H9 (cell line): ENCODE measurements at regions not wholly inside any gene's neighbourhood (a gene's known extent, or its start where the extent isn't known, plus 50 kb on each side); places are given as distances from the start of the nearest gene placed in this dataset.

Source experiments
- DNase-seq: peaks from one replicate; pipeline ENCODE4 v3.0.0-alpha.2; 2017
- H2AFZ ChIP-seq: one replicate; pipeline ENCODE4 v1.6.1; 2013; ENCODE audit warnings: mild to moderate bottlenecking, low read length, control low read depth, moderate library complexity
- H2AK5ac ChIP-seq: 2 replicates; pipeline ENCODE4 v1.6.1; 2013; ENCODE audit warnings: low read length, control low read depth, mixed read lengths; ENCODE audit not compliant: insufficient read length
- H2BK120ac ChIP-seq: one replicate; pipeline ENCODE4 v1.6.1; 2013; ENCODE audit warnings: low read depth, mild to moderate bottlenecking, low read length, control low read depth, inconsistent platforms; ENCODE audit not compliant: poor library complexity, severe bottlenecking
- H2BK12ac ChIP-seq: 2 replicates; pipeline ENCODE4 v1.6.1; 2013; ENCODE audit warnings: low read length, control low read depth, mixed read lengths, low read depth; ENCODE audit not compliant: insufficient read length
- H2BK15ac ChIP-seq: 2 replicates; pipeline ENCODE4 v1.6.1; 2013; ENCODE audit warnings: low read depth, low read length, control low read depth
- H2BK20ac ChIP-seq: one replicate; pipeline ENCODE4 v1.6.1; 2013; ENCODE audit warnings: low read depth, mild to moderate bottlenecking, low read length, control low read depth, inconsistent platforms; ENCODE audit not compliant: poor library complexity, severe bottlenecking
- H2BK5ac ChIP-seq: 2 replicates; pipeline ENCODE4 v1.6.1; 2013; ENCODE audit warnings: low read length, control low read depth, mixed read lengths; ENCODE audit not compliant: insufficient read length
- H3K14ac ChIP-seq: 2 replicates; pipeline ENCODE4 v1.6.1; 2013; ENCODE audit warnings: low read length, control low read depth; ENCODE audit not compliant: insufficient read depth
- H3K18ac ChIP-seq: 2 replicates; pipeline ENCODE4 v1.6.1; 2013; ENCODE audit warnings: low read depth, mild to moderate bottlenecking, mixed read lengths, low read length, control low read depth; ENCODE audit not compliant: insufficient read length
- H3K23ac ChIP-seq: 2 replicates; pipeline ENCODE4 v1.6.1; 2013; ENCODE audit warnings: low read length, control low read depth, mixed read lengths, low read depth; ENCODE audit not compliant: insufficient read length
- H3K23me2 ChIP-seq: 2 replicates; pipeline ENCODE4 v1.6.1; 2013; ENCODE audit warnings: low read depth, mild to moderate bottlenecking, mixed read lengths, low read length, control low read depth; ENCODE audit not compliant: insufficient read length, poor library complexity, severe bottlenecking
- H3K27ac ChIP-seq: 2 replicates; pipeline ENCODE4 v1.5.1; 2013; ENCODE audit warnings: low read length, control low read depth, mixed read lengths, low read depth; ENCODE audit not compliant: insufficient read length
- H3K27me3 ChIP-seq: 2 replicates; pipeline ENCODE4 v1.6.1; 2013; ENCODE audit warnings: low read length, control low read depth, inconsistent platforms; ENCODE audit not compliant: insufficient read depth
- H3K4ac ChIP-seq: 2 replicates; pipeline ENCODE4 v1.6.1; 2013; ENCODE audit warnings: low read depth, mild to moderate bottlenecking, control low read depth, inconsistent platforms, low read length, moderate library complexity
- H3K4me1 ChIP-seq: 2 replicates; pipeline ENCODE4 v1.6.1; 2013; ENCODE audit warnings: low read length, control low read depth, inconsistent platforms; ENCODE audit not compliant: insufficient read depth
- H3K4me2 ChIP-seq: 2 replicates; pipeline ENCODE4 v1.6.1; 2013; ENCODE audit warnings: low read length, control low read depth, mixed read lengths; ENCODE audit not compliant: insufficient read length, insufficient read depth
- H3K56ac ChIP-seq: 2 replicates; pipeline ENCODE4 v1.6.1; 2013; ENCODE audit warnings: low read depth, mild to moderate bottlenecking, mixed read lengths, low read length, control low read depth; ENCODE audit not compliant: insufficient read length
- H3K79me1 ChIP-seq: 2 replicates; pipeline ENCODE4 v1.6.1; 2013; ENCODE audit warnings: low read depth, mild to moderate bottlenecking, moderate library complexity, low read length, control low read depth, inconsistent platforms; ENCODE audit not compliant: insufficient read depth, poor library complexity, severe bottlenecking
- H3K79me2 ChIP-seq: 2 replicates; pipeline ENCODE4 v1.6.1; 2013; ENCODE audit warnings: low read length, control low read depth, inconsistent platforms; ENCODE audit not compliant: insufficient read depth
- H3K9ac ChIP-seq: 2 replicates; pipeline ENCODE4 v1.6.1; 2013; ENCODE audit warnings: low read length, control low read depth, mixed read lengths; ENCODE audit not compliant: insufficient read length; ENCODE audit errors: extremely low read depth
- H3K9me3 ChIP-seq: one replicate; pipeline ENCODE4 v1.6.1; 2013; ENCODE audit warnings: low read depth, low read length, inconsistent platforms; ENCODE audit not compliant: control insufficient read depth
- H3T11ph ChIP-seq: one replicate; pipeline ENCODE4 v1.6.1; 2013; ENCODE audit warnings: mild to moderate bottlenecking, low read length, control low read depth, inconsistent platforms
- H4K20me1 ChIP-seq: one replicate; pipeline ENCODE4 v1.6.1; 2013; ENCODE audit not compliant: control insufficient read depth, insufficient read length, insufficient read depth
- H4K5ac ChIP-seq: 2 replicates; pipeline ENCODE4 v1.6.1; 2013; ENCODE audit warnings: low read depth, mild to moderate bottlenecking, mixed read lengths, low read length, control low read depth; ENCODE audit not compliant: insufficient read length
- H4K8ac ChIP-seq: replicated peaks from 2 replicates; pipeline ENCODE4 v1.6.1; 2013; ENCODE audit warnings: low read length, control low read depth, mixed read lengths, low read depth; ENCODE audit not compliant: insufficient read length
- H4K91ac ChIP-seq: 2 replicates; pipeline ENCODE4 v1.6.1; 2013; ENCODE audit warnings: low read depth, mild to moderate bottlenecking, moderate library complexity, mixed read lengths, low read length, control low read depth; ENCODE audit not compliant: insufficient read length
- H3K27ac Mint-ChIP-seq, 3 experiments: 2 replicates in 2 of 3; 3 replicates in 1 of 3; pipeline ENCODE4 v1.8.0; 2020 to 2021; ENCODE audit warnings: mixed read lengths in 3 of 3, mild to moderate bottlenecking in 1 of 3, moderate library complexity in 1 of 3
- H3K27me3 Mint-ChIP-seq: 2 replicates; pipeline ENCODE4 v1.8.0; 2021; ENCODE audit warnings: low read depth, mild to moderate bottlenecking, moderate library complexity, mixed read lengths
- H3K36me3 Mint-ChIP-seq, 3 experiments: 2 replicates in 2 of 3; 3 replicates in 1 of 3; pipeline ENCODE4 v1.8.0; 2020 to 2021; ENCODE audit warnings: low read depth in 3 of 3, mixed read lengths in 3 of 3; ENCODE audit not compliant: insufficient read depth in 1 of 3
- H3K4me1 Mint-ChIP-seq, 2 experiments: 2 replicates each; pipeline ENCODE4 v1.8.0; 2020; ENCODE audit warnings: mixed read lengths in 2 of 2
- H3K4me3 Mint-ChIP-seq, 2 experiments: 2 replicates in 1 of 2; 3 replicates in 1 of 2; pipeline ENCODE4 v1.8.0; 2020 to 2021; ENCODE audit warnings: mild to moderate bottlenecking in 2 of 2, mixed read lengths in 2 of 2, moderate library complexity in 1 of 2
- H3K9me3 Mint-ChIP-seq, 2 experiments: 2 replicates in 1 of 2; 3 replicates in 1 of 2; pipeline ENCODE4 v1.8.0; 2020; ENCODE audit warnings: mild to moderate bottlenecking in 2 of 2, mixed read lengths in 2 of 2, moderate library complexity in 1 of 2
- CTCF ChIP-seq: fragments of 200-600 bp; sonication (generic); conservative IDR thresholded peaks from 3 replicates; pipeline ENCODE4 v1.8.0; 2021; ENCODE audit warnings: antibody characterized with exemption, mild to moderate bottlenecking
- WGBS: extraction: QIAGEN DNeasy Blood & Tissue Kit; methylation state at CpG from one replicate; pipeline ENCODE4 v1.1.7; 2013; ENCODE audit warnings: missing lambda C conversion rate, low lambda C conversion rate, mixed read lengths; ENCODE audit not compliant: insufficient read length; ENCODE audit errors: extremely low coverage; 5-methylcytosine and 5-hydroxymethylcytosine counted together

- no peak overlapping the region for H2BK15ac ChIP-seq
- no CpG with 5 or more reads among the region's 2 CpGs for WGBS
- Mint-ChIP-seq H3K27me3 (no peaks in the 10 kb centered on the region), H3K9me3 (no peaks in the 10 kb centered on the region), H3K4me1 (peaks cover 4 to 7% of the 10 kb centered on the region in 2 experiments), H3K4me3 (no peak overlapping the region), H3K27ac (no peak overlapping the region), H3K36me3 (no peaks in the 10 kb centered on the region)
- H3K9ac ChIP-seq: no peak overlapping the region
- no peak overlapping the region for H3T11ph ChIP-seq
- no peaks in the 10 kb centered on the region for H3K4me1 ChIP-seq
- no peak overlapping the region for H2BK20ac ChIP-seq
- no peaks in the 10 kb centered on the region for H3K23me2 ChIP-seq
- H2AFZ ChIP-seq: no peak overlapping the region
- H3K9me3 ChIP-seq: no peaks in the 10 kb centered on the region
- no peaks in the 10 kb centered on the region for H3K79me1 ChIP-seq
- no peak for DNase-seq
- no peaks in the 10 kb centered on the region for H4K20me1 ChIP-seq
- no peaks in the 10 kb centered on the region for H3K27me3 ChIP-seq
- no peak overlapping the region for H2AK5ac ChIP-seq
- no peak overlapping the region for H2BK120ac ChIP-seq
- no peak overlapping the region for H3K27ac ChIP-seq
- no peak overlapping the region for H3K4me2 ChIP-seq
- no peak overlapping the region for H2BK5ac ChIP-seq
- no peak overlapping the region for H3K18ac ChIP-seq
- no peak overlapping the region for H3K14ac ChIP-seq
- no peak overlapping the region for H3K23ac ChIP-seq
- H3K56ac ChIP-seq: no peak overlapping the region
- no peak overlapping the region for H3K4ac ChIP-seq
- no peak overlapping the region for H2BK12ac ChIP-seq
- no peak overlapping the region for H4K8ac ChIP-seq
- H4K91ac ChIP-seq: no peak overlapping the region
- TF ChIP-seq CTCF: no peak
- no peak overlapping the region for H4K5ac ChIP-seq
- no peaks in the 10 kb centered on the region for H3K79me2 ChIP-seq
These were observed 163.9 kb downstream of the SLC7A11 start for GRCh38 chr4:138078253-138078652.
